SH-SY5Y (cell line): ENCODE measurements at regions not wholly inside any gene's neighbourhood (a gene's known extent, or its start where the extent isn't known, plus 50 kb on each side); places are given as distances from the start of the nearest gene placed in this dataset.

Source experiments
- GATA2 ChIP-seq: IDR thresholded peaks from 2 replicates; pipeline ENCODE4 v1.6.1; 2011; ENCODE audit warnings: mild to moderate bottlenecking, low read depth, low read length
- GATA3 ChIP-seq: IDR thresholded peaks from 2 replicates; pipeline ENCODE4 v1.6.1; 2011; ENCODE audit warnings: low read depth, mild to moderate bottlenecking, low read length, moderate library complexity

- TF ChIP-seq GATA2 (no peak), GATA3 (no peak)
These were observed 412.5 kb upstream of the ADAMTS5 start for GRCh38 chr21:27379354-27379753.
